Panc1 (cell line): ENCODE measurements at regions not wholly inside any gene's neighbourhood (a gene's known extent, or its start where the extent isn't known, plus 50 kb on each side); places are given as distances from the start of the nearest gene placed in this dataset.

Source experiments
- ATAC-seq: fragments of 200-7000 bp; cut with Tn5 transposase; 2 replicates; pipeline ENCODE4 v1.9.1; 2020; ENCODE audit warnings: mild to moderate bottlenecking, moderate library complexity
- BruUV-seq: library from RNA; stranded (reverse); fragments of 400-500 nt; replicated peaks from 2 replicates; lab custom pipeline; 2021; lab: Mats Ljungman, UMichigan
- CTCF ChIA-PET: fragments of 300-600 bp; sonication (Branson Sonifier 250); formaldehyde crosslinking; loops from one replicate; lab custom pipeline; 2022; ENCODE audit warnings: antibody characterized with exemption; lab: Charles Lee
- POLR2A ChIA-PET: fragments of 300-600 bp; sonication (Branson Sonifier 250); formaldehyde crosslinking; loops from one replicate; lab custom pipeline; 2022; ENCODE audit warnings: antibody characterized with exemption; lab: Charles Lee
- DNase-seq: peaks from one replicate; pipeline ENCODE4 v3.0.0-alpha.2; 2010; ENCODE audit warnings: low read depth, low spot score
- H3K27ac ChIP-seq: 2 replicates; pipeline ENCODE4 v1.5.1; 2011; ENCODE audit warnings: mild to moderate bottlenecking, low read length, inconsistent platforms
- H3K27me3 ChIP-seq: fragments of 200-500 bp; sonication (Bioruptor generic); 2 replicates; pipeline ENCODE4 v1.6.0; 2014; ENCODE audit warnings: low read length, inconsistent platforms; ENCODE audit not compliant: control insufficient read depth, insufficient read depth
- H3K36me3 ChIP-seq: fragments of 200-500 bp; sonication (Bioruptor generic); 2 replicates; pipeline ENCODE4 v1.5.1; 2014; ENCODE audit warnings: inconsistent platforms, mild to moderate bottlenecking, low read length, moderate library complexity; ENCODE audit not compliant: control insufficient read depth, insufficient read depth
- H3K4me1 ChIP-seq: 2 replicates; pipeline ENCODE4 v1.5.1; 2011; ENCODE audit warnings: inconsistent platforms, mild to moderate bottlenecking, low read length, moderate library complexity; ENCODE audit not compliant: control insufficient read depth, insufficient read depth
- H3K4me3 ChIP-seq, 2 experiments: 2 replicates each; pipeline ENCODE4 v1.5.1; 2011 to 2012; ENCODE audit warnings: low read depth in 2 of 2, low read length in 2 of 2, mild to moderate bottlenecking in 2 of 2, inconsistent platforms in 1 of 2, moderate library complexity in 1 of 2
- H3K9me3 ChIP-seq: fragments of 200-500 bp; sonication (Bioruptor generic); 2 replicates; pipeline ENCODE4 v1.5.1; 2014; ENCODE audit warnings: low read depth, mild to moderate bottlenecking, inconsistent platforms, low read length, moderate library complexity; ENCODE audit not compliant: control insufficient read depth, insufficient read depth
- POLR2AphosphoS5 ChIP-seq: IDR thresholded peaks from 2 replicates; pipeline ENCODE4 v1.6.1; 2012; ENCODE audit warnings: mild to moderate bottlenecking, low read depth, low read length, moderate library complexity
- SIN3A ChIP-seq: IDR thresholded peaks from 2 replicates; pipeline ENCODE4 v1.6.1; 2012; ENCODE audit warnings: low read depth, mild to moderate bottlenecking, low read length, moderate library complexity, borderline replicate concordance; ENCODE audit not compliant: insufficient read depth
- TCF7L2 ChIP-seq: IDR thresholded peaks from 2 replicates; pipeline ENCODE4 v1.6.1; 2011; ENCODE audit warnings: mild to moderate bottlenecking, low read depth, low read length, inconsistent platforms
- in situ Hi-C: cut with HindIII; loops from 2 replicates; pipeline ENCODE4 v1.10.0; 2016; ENCODE audit warnings: low sequenced_read_pairs, low pct_unique_long_range_greater_than_20kb
- intact Hi-C: fragments of 100-400 bp; cut with micrococcal nuclease; formaldehyde crosslinking; loops from one replicate; pipeline ENCODE4 v1.10.0; 2022; ENCODE audit not compliant: unreplicated experiment
- TF ChIP-seq, protein P1 (sequence below), 2 experiments: IDR thresholded peaks; 2 replicates each; pipeline ENCODE4 v1.6.1; 2011 to 2012; ENCODE audit warnings: low read depth in 2 of 2, control low read depth in 1 of 2, low read length in 1 of 2, mild to moderate bottlenecking in 1 of 2, moderate library complexity in 1 of 2; ENCODE audit not compliant: insufficient read depth in 1 of 2
- TF ChIP-seq, protein P2 (sequence below): fragments of 450-650 bp; IDR thresholded peaks from 2 replicates; pipeline ENCODE4 v1.5.1; 2017; ENCODE audit warnings: mild to moderate bottlenecking

DNA sequence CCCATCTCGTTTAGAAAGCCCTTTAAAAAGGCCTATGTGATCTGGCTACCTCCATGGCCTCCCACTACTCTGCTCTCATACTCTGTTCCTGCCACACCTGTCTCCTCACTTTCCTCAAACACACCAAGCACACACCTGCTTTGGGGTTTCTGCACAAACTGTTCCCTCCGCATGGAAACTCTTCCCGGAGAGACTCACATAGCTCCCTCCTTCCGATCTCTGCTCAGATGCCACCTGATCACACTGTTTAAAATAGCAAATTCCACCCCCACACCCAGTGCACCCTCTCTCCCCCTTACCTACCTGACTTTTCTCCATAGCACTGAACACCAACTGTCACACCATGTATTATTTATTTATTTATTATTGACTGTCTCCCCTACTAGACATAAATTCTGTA is 84.0 kb upstream of the NR4A3 start:
- intact Hi-C loops: no loop called here
- CTCF ChIA-PET: no interaction called here

DNA sequence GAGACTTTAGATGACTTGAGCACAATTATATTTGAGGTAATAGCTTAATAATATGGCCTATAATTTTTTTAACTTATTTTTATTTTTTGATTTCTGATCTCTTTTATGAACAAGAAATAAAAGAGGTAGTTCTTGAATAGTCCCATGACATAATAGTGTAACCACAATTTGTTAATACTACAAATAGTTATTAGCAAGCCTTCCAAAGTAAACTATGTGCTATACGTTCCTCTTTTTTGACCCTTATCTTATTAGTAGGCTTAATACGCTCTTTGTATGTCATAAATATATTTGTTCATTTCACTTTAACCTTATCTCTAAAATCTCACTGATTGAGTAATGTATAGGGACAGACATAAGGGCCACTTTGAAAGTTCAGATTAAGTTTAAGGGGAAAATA is 78.7 kb upstream of the NR4A3 start:
- H3K27ac ChIP-seq: no peak overlapping the region
- ATAC-seq (no peak), DNase-seq (no peak)
- no peaks in the 10 kb centered on the region for H3K27me3 ChIP-seq
- in situ Hi-C loops (no loop called here), intact Hi-C loops (no loop called here)
- H3K4me3 ChIP-seq: no peak overlapping the region
- H3K36me3 ChIP-seq: no peaks in the 10 kb centered on the region
- BruUV-seq: no TSS peak
- POLR2A ChIA-PET: no interaction called here
- TF ChIP-seq POLR2AphosphoS5 (no peak), TCF7L2 (no peak), SIN3A (no peak)
- TF ChIP-seq, protein P1, sequence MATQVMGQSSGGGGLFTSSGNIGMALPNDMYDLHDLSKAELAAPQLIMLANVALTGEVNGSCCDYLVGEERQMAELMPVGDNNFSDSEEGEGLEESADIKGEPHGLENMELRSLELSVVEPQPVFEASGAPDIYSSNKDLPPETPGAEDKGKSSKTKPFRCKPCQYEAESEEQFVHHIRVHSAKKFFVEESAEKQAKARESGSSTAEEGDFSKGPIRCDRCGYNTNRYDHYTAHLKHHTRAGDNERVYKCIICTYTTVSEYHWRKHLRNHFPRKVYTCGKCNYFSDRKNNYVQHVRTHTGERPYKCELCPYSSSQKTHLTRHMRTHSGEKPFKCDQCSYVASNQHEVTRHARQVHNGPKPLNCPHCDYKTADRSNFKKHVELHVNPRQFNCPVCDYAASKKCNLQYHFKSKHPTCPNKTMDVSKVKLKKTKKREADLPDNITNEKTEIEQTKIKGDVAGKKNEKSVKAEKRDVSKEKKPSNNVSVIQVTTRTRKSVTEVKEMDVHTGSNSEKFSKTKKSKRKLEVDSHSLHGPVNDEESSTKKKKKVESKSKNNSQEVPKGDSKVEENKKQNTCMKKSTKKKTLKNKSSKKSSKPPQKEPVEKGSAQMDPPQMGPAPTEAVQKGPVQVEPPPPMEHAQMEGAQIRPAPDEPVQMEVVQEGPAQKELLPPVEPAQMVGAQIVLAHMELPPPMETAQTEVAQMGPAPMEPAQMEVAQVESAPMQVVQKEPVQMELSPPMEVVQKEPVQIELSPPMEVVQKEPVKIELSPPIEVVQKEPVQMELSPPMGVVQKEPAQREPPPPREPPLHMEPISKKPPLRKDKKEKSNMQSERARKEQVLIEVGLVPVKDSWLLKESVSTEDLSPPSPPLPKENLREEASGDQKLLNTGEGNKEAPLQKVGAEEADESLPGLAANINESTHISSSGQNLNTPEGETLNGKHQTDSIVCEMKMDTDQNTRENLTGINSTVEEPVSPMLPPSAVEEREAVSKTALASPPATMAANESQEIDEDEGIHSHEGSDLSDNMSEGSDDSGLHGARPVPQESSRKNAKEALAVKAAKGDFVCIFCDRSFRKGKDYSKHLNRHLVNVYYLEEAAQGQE (IDR thresholded peaks at IDR 0.05; ENCODE audit: insufficient read depth in 1 of 2, low read depth in 2 of 2, low read length in 1 of 2): no peak
- TF ChIP-seq, protein P2, sequence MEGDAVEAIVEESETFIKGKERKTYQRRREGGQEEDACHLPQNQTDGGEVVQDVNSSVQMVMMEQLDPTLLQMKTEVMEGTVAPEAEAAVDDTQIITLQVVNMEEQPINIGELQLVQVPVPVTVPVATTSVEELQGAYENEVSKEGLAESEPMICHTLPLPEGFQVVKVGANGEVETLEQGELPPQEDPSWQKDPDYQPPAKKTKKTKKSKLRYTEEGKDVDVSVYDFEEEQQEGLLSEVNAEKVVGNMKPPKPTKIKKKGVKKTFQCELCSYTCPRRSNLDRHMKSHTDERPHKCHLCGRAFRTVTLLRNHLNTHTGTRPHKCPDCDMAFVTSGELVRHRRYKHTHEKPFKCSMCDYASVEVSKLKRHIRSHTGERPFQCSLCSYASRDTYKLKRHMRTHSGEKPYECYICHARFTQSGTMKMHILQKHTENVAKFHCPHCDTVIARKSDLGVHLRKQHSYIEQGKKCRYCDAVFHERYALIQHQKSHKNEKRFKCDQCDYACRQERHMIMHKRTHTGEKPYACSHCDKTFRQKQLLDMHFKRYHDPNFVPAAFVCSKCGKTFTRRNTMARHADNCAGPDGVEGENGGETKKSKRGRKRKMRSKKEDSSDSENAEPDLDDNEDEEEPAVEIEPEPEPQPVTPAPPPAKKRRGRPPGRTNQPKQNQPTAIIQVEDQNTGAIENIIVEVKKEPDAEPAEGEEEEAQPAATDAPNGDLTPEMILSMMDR: no peak
- no peaks in the 10 kb centered on the region for H3K4me1 ChIP-seq
- no peaks in the 10 kb centered on the region for H3K9me3 ChIP-seq
- CTCF ChIA-PET: no interaction called here

More for the DNA sequence above, 84.0 kb upstream of the NR4A3 start:
- no peak overlapping the region for H3K4me3 ChIP-seq
- H3K4me1 ChIP-seq: no peaks in the 10 kb centered on the region
- H3K36me3 ChIP-seq: no peaks in the 10 kb centered on the region
- ATAC-seq: no peak
- no peak for DNase-seq
- BruUV-seq: no TSS peak
- in situ Hi-C loops: no loop called here
- H3K9me3 ChIP-seq: no peaks in the 10 kb centered on the region
- H3K27me3 ChIP-seq: no peaks in the 10 kb centered on the region; the same call in 1 of the 2 replicates
- TF ChIP-seq, protein P1 (IDR thresholded peaks at IDR 0.05; ENCODE audit: insufficient read depth in 1 of 2, low read depth in 2 of 2, low read length in 1 of 2): no peak
- TF ChIP-seq TCF7L2: no peak
- TF ChIP-seq SIN3A: no peak
- no peak for TF ChIP-seq POLR2AphosphoS5
- TF ChIP-seq, protein P2: no peak
- no peak overlapping the region for H3K27ac ChIP-seq
- POLR2A ChIA-PET: no interaction called here
